ENCODE measurements at regions not wholly inside any gene's neighbourhood (a gene's known extent, or its start where the extent isn't known, plus 50 kb on each side); places are given as distances from the start of the nearest gene placed in this dataset.
"Not testable (repeated sequence)": the region's sequence is repeated elsewhere in the genome, so short reads cannot be mapped to it uniquely, and the experiment has no call there.

DNA sequence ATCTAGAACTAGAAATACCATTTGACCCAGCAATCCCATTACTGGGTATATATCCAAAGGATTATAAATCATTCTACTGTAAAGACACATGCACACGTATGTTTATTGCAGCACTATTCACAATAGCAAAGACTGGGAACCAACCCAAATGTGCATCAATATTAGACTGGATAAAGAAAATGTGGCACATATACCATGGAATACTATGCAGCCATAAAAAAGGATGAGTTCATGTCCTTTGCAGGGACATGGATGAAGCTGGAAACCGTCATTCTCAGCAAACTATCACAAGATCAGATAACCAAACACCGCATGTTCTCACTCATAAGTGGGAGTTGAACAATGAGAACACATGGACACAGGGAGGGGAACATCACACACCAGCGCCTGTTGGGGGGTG lies 94.2 kb downstream of the HNRNPD start:
- in situ Hi-C loops (cut with HindIII; ENCODE audit: low pct_unique_long_range_greater_than_20kb, low sequenced_read_pairs); H3K36me3 ChIP-seq (ENCODE audit: control insufficient read depth, insufficient read depth, low read length); H3K27ac ChIP-seq (ENCODE audit: low read length); intact Hi-C loops (cut with micrococcal nuclease; ENCODE audit: unreplicated experiment); ATAC-seq; H3K9me3 ChIP-seq (ENCODE audit: control insufficient read depth, insufficient read depth, low read depth, low read length); H3K4me3 ChIP-seq (ENCODE audit: low read depth in 2 of 2, low read length in 2 of 2); DNase-seq (ENCODE audit: low read depth, low spot score); H3K27me3 ChIP-seq (ENCODE audit: control insufficient read depth, insufficient read depth, low read length); POLR2A ChIA-PET; CTCF ChIA-PET; H3K4me1 ChIP-seq (ENCODE audit: control insufficient read depth, insufficient read depth, low read length); BruUV-seq (replicated peaks): not testable (repeated sequence)

DNA sequence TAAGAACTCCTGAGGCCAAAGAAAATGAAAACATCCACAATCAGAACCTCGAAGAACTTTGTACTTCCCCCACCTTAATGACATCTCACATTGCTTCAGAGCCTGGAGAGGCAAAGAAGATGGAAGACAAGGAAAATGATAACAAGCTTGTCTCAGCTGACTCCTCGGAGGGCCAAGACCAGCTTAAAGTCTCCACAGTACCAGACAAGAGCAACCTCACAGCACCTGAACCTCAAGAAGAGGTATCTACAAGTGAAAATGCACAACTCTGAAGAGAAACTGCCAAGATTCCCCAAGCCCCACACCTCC lies 97.5 kb downstream of the HNRNPD start:
- TF ChIP-seq, protein P1, sequence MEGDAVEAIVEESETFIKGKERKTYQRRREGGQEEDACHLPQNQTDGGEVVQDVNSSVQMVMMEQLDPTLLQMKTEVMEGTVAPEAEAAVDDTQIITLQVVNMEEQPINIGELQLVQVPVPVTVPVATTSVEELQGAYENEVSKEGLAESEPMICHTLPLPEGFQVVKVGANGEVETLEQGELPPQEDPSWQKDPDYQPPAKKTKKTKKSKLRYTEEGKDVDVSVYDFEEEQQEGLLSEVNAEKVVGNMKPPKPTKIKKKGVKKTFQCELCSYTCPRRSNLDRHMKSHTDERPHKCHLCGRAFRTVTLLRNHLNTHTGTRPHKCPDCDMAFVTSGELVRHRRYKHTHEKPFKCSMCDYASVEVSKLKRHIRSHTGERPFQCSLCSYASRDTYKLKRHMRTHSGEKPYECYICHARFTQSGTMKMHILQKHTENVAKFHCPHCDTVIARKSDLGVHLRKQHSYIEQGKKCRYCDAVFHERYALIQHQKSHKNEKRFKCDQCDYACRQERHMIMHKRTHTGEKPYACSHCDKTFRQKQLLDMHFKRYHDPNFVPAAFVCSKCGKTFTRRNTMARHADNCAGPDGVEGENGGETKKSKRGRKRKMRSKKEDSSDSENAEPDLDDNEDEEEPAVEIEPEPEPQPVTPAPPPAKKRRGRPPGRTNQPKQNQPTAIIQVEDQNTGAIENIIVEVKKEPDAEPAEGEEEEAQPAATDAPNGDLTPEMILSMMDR (IDR thresholded peaks at IDR 0.05) = no peak
- TF ChIP-seq, protein P2, sequence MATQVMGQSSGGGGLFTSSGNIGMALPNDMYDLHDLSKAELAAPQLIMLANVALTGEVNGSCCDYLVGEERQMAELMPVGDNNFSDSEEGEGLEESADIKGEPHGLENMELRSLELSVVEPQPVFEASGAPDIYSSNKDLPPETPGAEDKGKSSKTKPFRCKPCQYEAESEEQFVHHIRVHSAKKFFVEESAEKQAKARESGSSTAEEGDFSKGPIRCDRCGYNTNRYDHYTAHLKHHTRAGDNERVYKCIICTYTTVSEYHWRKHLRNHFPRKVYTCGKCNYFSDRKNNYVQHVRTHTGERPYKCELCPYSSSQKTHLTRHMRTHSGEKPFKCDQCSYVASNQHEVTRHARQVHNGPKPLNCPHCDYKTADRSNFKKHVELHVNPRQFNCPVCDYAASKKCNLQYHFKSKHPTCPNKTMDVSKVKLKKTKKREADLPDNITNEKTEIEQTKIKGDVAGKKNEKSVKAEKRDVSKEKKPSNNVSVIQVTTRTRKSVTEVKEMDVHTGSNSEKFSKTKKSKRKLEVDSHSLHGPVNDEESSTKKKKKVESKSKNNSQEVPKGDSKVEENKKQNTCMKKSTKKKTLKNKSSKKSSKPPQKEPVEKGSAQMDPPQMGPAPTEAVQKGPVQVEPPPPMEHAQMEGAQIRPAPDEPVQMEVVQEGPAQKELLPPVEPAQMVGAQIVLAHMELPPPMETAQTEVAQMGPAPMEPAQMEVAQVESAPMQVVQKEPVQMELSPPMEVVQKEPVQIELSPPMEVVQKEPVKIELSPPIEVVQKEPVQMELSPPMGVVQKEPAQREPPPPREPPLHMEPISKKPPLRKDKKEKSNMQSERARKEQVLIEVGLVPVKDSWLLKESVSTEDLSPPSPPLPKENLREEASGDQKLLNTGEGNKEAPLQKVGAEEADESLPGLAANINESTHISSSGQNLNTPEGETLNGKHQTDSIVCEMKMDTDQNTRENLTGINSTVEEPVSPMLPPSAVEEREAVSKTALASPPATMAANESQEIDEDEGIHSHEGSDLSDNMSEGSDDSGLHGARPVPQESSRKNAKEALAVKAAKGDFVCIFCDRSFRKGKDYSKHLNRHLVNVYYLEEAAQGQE (IDR thresholded peaks at IDR 0.05; ENCODE audit: insufficient read depth in 1 of 2, low read depth in 2 of 2, low read length in 1 of 2) = no peak
- no peak for TF ChIP-seq SIN3A (IDR thresholded peaks at IDR 0.05; ENCODE audit: borderline replicate concordance, insufficient read depth, low read depth, low read length)
- no peak for TF ChIP-seq TCF7L2 (IDR thresholded peaks at IDR 0.05; ENCODE audit: low read depth, low read length)
- TF ChIP-seq POLR2AphosphoS5 (IDR thresholded peaks at IDR 0.05; ENCODE audit: low read depth, low read length) = no peak
- CTCF ChIA-PET = no interaction called here
- ATAC-seq (no peak), DNase-seq (ENCODE audit: low read depth, low spot score) (no peak)
- Histone ChIP-seq H3K27ac (ENCODE audit: low read length) (no peak overlapping the region), H3K9me3 (ENCODE audit: control insufficient read depth, insufficient read depth, low read depth, low read length) (no peaks in the 10 kb centered on the region), H3K36me3 (ENCODE audit: control insufficient read depth, insufficient read depth, low read length) (no peaks in the 10 kb centered on the region), H3K4me1 (ENCODE audit: control insufficient read depth, insufficient read depth, low read length) (no peaks in the 10 kb centered on the region), H3K27me3 (ENCODE audit: control insufficient read depth, insufficient read depth, low read length) (no peaks in the 10 kb centered on the region), H3K4me3 (ENCODE audit: low read depth in 2 of 2, low read length in 2 of 2) (no peak overlapping the region)
- POLR2A ChIA-PET = no interaction called here
- in situ Hi-C loops (cut with HindIII; ENCODE audit: low pct_unique_long_range_greater_than_20kb, low sequenced_read_pairs) (no loop called here), intact Hi-C loops (cut with micrococcal nuclease; ENCODE audit: unreplicated experiment) (no loop called here)
- no TSS peak for BruUV-seq (replicated peaks)

DNA sequence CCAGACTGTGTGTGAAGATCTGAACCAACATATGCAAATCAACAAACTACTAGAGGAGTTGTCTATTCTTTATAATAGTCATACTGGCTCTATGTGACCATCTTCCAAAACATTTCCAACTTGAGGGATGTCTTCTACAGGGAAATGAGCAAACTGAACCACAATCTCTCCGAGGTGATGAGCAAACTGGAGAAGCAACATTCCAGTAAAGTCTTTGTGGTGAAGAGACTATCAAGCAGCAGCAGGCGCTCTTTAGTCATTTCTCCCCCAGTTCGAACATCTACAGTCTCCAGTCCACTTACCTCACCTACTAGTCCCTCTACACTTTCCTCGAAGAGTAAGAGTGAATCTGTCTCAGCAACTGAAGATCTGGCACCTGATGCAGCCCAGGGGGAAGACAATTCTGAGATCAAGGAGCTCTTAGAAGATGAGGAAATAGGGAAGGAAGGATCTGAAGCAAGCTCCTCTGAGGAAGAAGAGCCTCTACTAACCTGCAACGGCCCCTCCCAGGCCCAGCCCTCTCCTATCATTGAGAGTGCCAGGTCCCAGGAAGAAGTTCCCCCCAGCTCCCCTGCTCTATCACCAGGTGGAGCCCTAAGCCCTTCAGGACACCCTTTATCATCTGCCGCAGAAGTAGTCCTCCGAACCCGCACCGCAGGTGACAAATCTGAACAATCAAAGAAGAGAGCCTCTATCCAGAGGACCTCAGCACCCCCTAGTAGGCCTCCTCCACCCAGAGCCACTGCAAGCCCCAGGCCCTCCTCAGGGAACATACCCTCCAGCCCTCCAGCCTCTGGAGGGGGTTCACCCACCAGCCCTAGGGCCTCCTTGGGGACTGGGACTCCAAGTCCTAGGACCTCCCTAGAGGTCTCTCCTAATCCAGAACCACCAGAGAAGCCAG lies 98.1 kb downstream of the HNRNPD start:
- ATAC-seq (no peak), DNase-seq (ENCODE audit: low read depth, low spot score) (no peak)
- peaks cover 3% of the 10 kb centered on the region; the same call in 1 of the 2 replicates for H3K27me3 ChIP-seq (ENCODE audit: control insufficient read depth, insufficient read depth, low read length)
- no peaks in the 10 kb centered on the region for H3K4me1 ChIP-seq (ENCODE audit: control insufficient read depth, insufficient read depth, low read length)
- H3K9me3 ChIP-seq (ENCODE audit: control insufficient read depth, insufficient read depth, low read depth, low read length) = no peaks in the 10 kb centered on the region
- no peaks in the 10 kb centered on the region for H3K36me3 ChIP-seq (ENCODE audit: control insufficient read depth, insufficient read depth, low read length)
- BruUV-seq (replicated peaks) = no TSS peak
- H3K4me3 ChIP-seq (ENCODE audit: low read depth in 2 of 2, low read length in 2 of 2) = no peak overlapping the region
- intact Hi-C loops (cut with micrococcal nuclease; ENCODE audit: unreplicated experiment) = no loop called here
- ChIA-PET POLR2A (no interaction called here), CTCF (no interaction called here)
- no peak overlapping the region for H3K27ac ChIP-seq (ENCODE audit: low read length)
- TF ChIP-seq SIN3A (IDR thresholded peaks at IDR 0.05; ENCODE audit: borderline replicate concordance, insufficient read depth, low read depth, low read length) (no peak), TCF7L2 (IDR thresholded peaks at IDR 0.05; ENCODE audit: low read depth, low read length) (no peak)
- TF ChIP-seq, protein P1 (IDR thresholded peaks at IDR 0.05) = no peak; the same call in none of the 2 replicates
- in situ Hi-C loops (cut with HindIII; ENCODE audit: low pct_unique_long_range_greater_than_20kb, low sequenced_read_pairs) = no loop called here

DNA sequence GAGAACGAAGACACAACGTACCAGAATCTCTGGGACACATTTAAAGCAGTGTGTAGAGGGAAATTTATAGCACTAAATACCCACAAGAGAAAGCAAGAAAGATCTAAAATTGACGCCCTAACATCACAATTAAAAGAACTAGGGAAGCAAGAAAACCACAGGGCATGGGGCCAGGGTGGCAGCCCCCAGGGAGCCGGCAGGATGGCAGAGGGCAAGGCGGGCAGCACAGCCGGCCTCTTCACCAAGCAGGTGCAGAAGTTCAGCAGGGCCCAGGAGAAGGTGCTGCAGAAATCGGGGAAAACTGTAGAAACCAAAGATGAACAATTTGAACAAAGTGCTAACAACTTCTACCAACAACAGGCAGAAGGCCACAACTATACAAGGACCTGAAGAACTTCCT lies 99.1 kb downstream of the HNRNPD start:
- POLR2A ChIA-PET; intact Hi-C loops (cut with micrococcal nuclease; ENCODE audit: unreplicated experiment); H3K4me3 ChIP-seq (ENCODE audit: low read depth in 2 of 2, low read length in 2 of 2); ATAC-seq; H3K4me1 ChIP-seq (ENCODE audit: control insufficient read depth, insufficient read depth, low read length); H3K36me3 ChIP-seq (ENCODE audit: control insufficient read depth, insufficient read depth, low read length); CTCF ChIA-PET; BruUV-seq (replicated peaks); H3K9me3 ChIP-seq (ENCODE audit: control insufficient read depth, insufficient read depth, low read depth, low read length); H3K27me3 ChIP-seq (ENCODE audit: control insufficient read depth, insufficient read depth, low read length); H3K27ac ChIP-seq (ENCODE audit: low read length); DNase-seq (ENCODE audit: low read depth, low spot score); in situ Hi-C loops (cut with HindIII; ENCODE audit: low pct_unique_long_range_greater_than_20kb, low sequenced_read_pairs): not testable (repeated sequence)

All from Panc1 (cell line).